Activated CD4-positive, alpha-beta T cell treated with anti-CD3 and anti-CD28 coated beads, Interleukin-2, amount 50 U/mL, for 1 hour (primary cell): ENCODE measurements at regions not wholly inside any gene's neighbourhood (a gene's known extent, or its start where the extent isn't known, plus 50 kb on each side); places are given as distances from the start of the nearest gene placed in this dataset.

Source experiments
- DNase-seq: peaks from one replicate; pipeline ENCODE4 v3.0.0-alpha.2; 2020

- no peak for DNase-seq
These were observed 1040.8 kb upstream of the SEMA6D start for GRCh38 chr15:46676233-46677206.

- DNase-seq, result no peak
These were observed 1039.8 kb upstream of the SEMA6D start for GRCh38 chr15:46677491-46677890.

GRCh38 chr15:46681901-46682300 is 1035.4 kb upstream of the SEMA6D start:
- no peak for DNase-seq

GRCh38 chr15:46682969-46683791 is 1034.1 kb upstream of the SEMA6D start:
- no peak for DNase-seq

- no peak for DNase-seq
These were observed 1032.2 kb upstream of the SEMA6D start for GRCh38 chr15:46685096-46685495.

GRCh38 chr15:46685681-46686080 is 1031.6 kb upstream of the SEMA6D start:
- no peak for DNase-seq

- no peak for DNase-seq
These were observed 1021.0 kb upstream of the SEMA6D start for GRCh38 chr15:46696281-46696680.

- DNase-seq, result no peak
These were observed 1016.0 kb upstream of the SEMA6D start for GRCh38 chr15:46701346-46701745.

- DNase-seq, result no peak
These were observed 1015.4 kb upstream of the SEMA6D start for GRCh38 chr15:46701896-46702295.

- DNase-seq, result no peak
These were observed 1014.1 kb upstream of the SEMA6D start for GRCh38 chr15:46703020-46703861.

GRCh38 chr15:46703871-46704637 is 1013.3 kb upstream of the SEMA6D start:
- no peak for DNase-seq

GRCh38 chr15:46707452-46707851 is 1009.9 kb upstream of the SEMA6D start:
- no peak for DNase-seq

GRCh38 chr15:46708226-46708625 is 1009.1 kb upstream of the SEMA6D start:
- DNase-seq, result no peak

- DNase-seq, result no peak
These were observed 1007.7 kb upstream of the SEMA6D start for GRCh38 chr15:46709460-46710083.

- no peak for DNase-seq
These were observed 1006.8 kb upstream of the SEMA6D start for GRCh38 chr15:46710401-46710960.

GRCh38 chr15:46713045-46713444 is 1004.3 kb upstream of the SEMA6D start:
- DNase-seq, result no peak

GRCh38 chr15:46714950-46715349 is 1002.4 kb upstream of the SEMA6D start:
- no peak for DNase-seq

- no peak for DNase-seq
These were observed 994.0 kb upstream of the SEMA6D start for GRCh38 chr15:46723308-46723707.

- no peak for DNase-seq
These were observed 985.2 kb upstream of the SEMA6D start for GRCh38 chr15:46732060-46732459.

GRCh38 chr15:46735115-46735514 is 982.2 kb upstream of the SEMA6D start:
- no peak for DNase-seq

GRCh38 chr15:46751303-46751702 is 966.0 kb upstream of the SEMA6D start:
- DNase-seq, result no peak
